ENCODE measurements at regions not wholly inside any gene's neighbourhood (a gene's known extent, or its start where the extent isn't known, plus 50 kb on each side); places are given as distances from the start of the nearest gene placed in this dataset.

DNA sequence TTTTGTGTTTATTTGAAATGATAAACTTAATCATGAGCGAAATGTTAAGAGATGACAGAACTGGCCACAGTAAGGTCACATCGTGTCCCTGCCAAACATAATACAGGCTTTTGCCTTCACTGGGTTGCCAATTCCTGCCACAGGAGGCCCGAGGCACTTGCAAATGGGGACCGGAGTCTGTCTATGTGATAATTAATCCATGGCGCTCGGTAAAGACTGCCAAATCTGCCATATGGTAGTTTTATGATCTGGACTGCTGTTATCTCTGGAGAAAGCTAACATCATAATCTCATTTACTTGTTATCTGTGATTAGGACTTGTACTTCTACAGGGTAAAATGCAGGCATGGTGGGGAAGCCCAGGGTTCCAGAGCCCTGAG, 170.5 kb upstream of the TSHZ2 start:
- TF ChIP-seq MTA1 (CRISPR knock-in tag; IDR thresholded peaks at IDR 0.05; ENCODE audit: borderline replicate concordance) (no peak), ZNF550 (CRISPR knock-in tag; IDR thresholded peaks at IDR 0.05; ENCODE audit: borderline replicate concordance) (no peak), MXI1 (IDR thresholded peaks at IDR 0.05; ENCODE audit: borderline replicate concordance, low read depth, low read length) (no peak), CREB1 (IDR thresholded peaks at IDR 0.05) (no peak), CREB1 (CRISPR knock-in tag; IDR thresholded peaks at IDR 0.05) (no peak), POLR2A (IDR thresholded peaks at IDR 0.05; ENCODE audit: insufficient read depth in 1 of 2, low read depth in 2 of 2, low read length in 2 of 2) (no peak), ATF7 (IDR thresholded peaks at IDR 0.05) (no peak), ATF7 (CRISPR knock-in tag; IDR thresholded peaks at IDR 0.05) (no peak), ZNF570 (CRISPR knock-in tag; IDR thresholded peaks at IDR 0.05; ENCODE audit: borderline replicate concordance) (no peak), ZNF34 (CRISPR knock-in tag; IDR thresholded peaks at IDR 0.05; ENCODE audit: borderline replicate concordance) (no peak), FOXP1 (IDR thresholded peaks at IDR 0.05) (no peak), FOXP1 (CRISPR knock-in tag; IDR thresholded peaks at IDR 0.05) (no peak), REL (CRISPR knock-in tag; conservative IDR thresholded peaks at IDR 0.05) (no peak)
- TF ChIP-seq, protein P1, sequence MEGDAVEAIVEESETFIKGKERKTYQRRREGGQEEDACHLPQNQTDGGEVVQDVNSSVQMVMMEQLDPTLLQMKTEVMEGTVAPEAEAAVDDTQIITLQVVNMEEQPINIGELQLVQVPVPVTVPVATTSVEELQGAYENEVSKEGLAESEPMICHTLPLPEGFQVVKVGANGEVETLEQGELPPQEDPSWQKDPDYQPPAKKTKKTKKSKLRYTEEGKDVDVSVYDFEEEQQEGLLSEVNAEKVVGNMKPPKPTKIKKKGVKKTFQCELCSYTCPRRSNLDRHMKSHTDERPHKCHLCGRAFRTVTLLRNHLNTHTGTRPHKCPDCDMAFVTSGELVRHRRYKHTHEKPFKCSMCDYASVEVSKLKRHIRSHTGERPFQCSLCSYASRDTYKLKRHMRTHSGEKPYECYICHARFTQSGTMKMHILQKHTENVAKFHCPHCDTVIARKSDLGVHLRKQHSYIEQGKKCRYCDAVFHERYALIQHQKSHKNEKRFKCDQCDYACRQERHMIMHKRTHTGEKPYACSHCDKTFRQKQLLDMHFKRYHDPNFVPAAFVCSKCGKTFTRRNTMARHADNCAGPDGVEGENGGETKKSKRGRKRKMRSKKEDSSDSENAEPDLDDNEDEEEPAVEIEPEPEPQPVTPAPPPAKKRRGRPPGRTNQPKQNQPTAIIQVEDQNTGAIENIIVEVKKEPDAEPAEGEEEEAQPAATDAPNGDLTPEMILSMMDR (CRISPR knock-in tag; IDR thresholded peaks at IDR 0.05): no peak
- TF ChIP-seq, protein P2, sequence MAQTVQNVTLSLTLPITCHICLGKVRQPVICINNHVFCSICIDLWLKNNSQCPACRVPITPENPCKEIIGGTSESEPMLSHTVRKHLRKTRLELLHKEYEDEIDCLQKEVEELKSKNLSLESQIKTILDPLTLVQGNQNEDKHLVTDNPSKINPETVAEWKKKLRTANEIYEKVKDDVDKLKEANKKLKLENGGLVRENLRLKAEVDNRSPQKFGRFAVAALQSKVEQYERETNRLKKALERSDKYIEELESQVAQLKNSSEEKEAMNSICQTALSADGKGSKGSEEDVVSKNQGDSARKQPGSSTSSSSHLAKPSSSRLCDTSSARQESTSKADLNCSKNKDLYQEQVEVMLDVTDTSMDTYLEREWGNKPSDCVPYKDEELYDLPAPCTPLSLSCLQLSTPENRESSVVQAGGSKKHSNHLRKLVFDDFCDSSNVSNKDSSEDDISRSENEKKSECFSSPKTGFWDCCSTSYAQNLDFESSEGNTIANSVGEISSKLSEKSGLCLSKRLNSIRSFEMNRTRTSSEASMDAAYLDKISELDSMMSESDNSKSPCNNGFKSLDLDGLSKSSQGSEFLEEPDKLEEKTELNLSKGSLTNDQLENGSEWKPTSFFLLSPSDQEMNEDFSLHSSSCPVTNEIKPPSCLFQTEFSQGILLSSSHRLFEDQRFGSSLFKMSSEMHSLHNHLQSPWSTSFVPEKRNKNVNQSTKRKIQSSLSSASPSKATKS (CRISPR knock-in tag; IDR thresholded peaks at IDR 0.05): no peak
- TF ChIP-seq, protein P3, sequence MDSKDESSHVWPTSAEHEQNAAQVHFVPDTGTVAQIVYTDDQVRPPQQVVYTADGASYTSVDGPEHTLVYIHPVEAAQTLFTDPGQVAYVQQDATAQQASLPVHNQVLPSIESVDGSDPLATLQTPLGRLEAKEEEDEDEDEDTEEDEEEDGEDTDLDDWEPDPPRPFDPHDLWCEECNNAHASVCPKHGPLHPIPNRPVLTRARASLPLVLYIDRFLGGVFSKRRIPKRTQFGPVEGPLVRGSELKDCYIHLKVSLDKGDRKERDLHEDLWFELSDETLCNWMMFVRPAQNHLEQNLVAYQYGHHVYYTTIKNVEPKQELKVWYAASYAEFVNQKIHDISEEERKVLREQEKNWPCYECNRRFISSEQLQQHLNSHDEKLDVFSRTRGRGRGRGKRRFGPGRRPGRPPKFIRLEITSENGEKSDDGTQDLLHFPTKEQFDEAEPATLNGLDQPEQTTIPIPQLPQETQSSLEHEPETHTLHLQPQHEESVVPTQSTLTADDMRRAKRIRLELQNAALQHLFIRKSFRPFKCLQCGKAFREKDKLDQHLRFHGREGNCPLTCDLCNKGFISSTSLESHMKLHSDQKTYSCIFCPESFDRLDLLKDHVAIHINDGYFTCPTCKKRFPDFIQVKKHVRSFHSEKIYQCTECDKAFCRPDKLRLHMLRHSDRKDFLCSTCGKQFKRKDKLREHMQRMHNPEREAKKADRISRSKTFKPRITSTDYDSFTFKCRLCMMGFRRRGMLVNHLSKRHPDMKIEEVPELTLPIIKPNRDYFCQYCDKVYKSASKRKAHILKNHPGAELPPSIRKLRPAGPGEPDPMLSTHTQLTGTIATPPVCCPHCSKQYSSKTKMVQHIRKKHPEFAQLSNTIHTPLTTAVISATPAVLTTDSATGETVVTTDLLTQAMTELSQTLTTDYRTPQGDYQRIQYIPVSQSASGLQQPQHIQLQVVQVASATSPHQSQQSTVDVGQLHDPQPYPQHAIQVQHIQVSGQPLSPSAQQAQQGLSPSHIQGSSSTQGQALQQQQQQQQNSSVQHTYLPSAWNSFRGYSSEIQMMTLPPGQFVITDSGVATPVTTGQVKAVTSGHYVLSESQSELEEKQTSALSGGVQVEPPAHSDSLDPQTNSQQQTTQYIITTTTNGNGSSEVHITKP (CRISPR knock-in tag; IDR thresholded peaks at IDR 0.05; ENCODE audit: low read depth): no peak
